SK-N-SH treated with all-trans-retinoic acid at 6 μM for 48 hours (cell line): ENCODE measurements at regions not wholly inside any gene's neighbourhood (a gene's known extent, or its start where the extent isn't known, plus 50 kb on each side); places are given as distances from the start of the nearest gene placed in this dataset.

Experiments
- ATAC-seq: fragments of 200-7000 bp; cut with Tn5 transposase; 3 replicates; pipeline ENCODE4 v1.9.1; 2020; ENCODE audit warnings: mild to moderate bottlenecking, moderate library complexity
- ARNTL ChIP-seq: fragments of 450-650 bp; formaldehyde crosslinking; IDR thresholded peaks from 2 replicates; pipeline ENCODE4 v1.5.0; 2020; ENCODE audit warnings: low read depth, mild to moderate bottlenecking, moderate library complexity, borderline replicate concordance
- BACH2 ChIP-seq: fragments of 250-450 bp; sonication (Bioruptor Pico); IDR thresholded peaks from 2 replicates; pipeline ENCODE4 v1.9.0; 2021; ENCODE audit warnings: mild to moderate bottlenecking, borderline replicate concordance
- ESRRG ChIP-seq: fragments of 250-450 bp; sonication (Bioruptor Pico); IDR thresholded peaks from 2 replicates; pipeline ENCODE4 v1.6.1; 2021; ENCODE audit warnings: mild to moderate bottlenecking
- GLIS3 ChIP-seq: fragments of 250-450 bp; sonication (Bioruptor Pico); IDR thresholded peaks from 2 replicates; pipeline ENCODE4 v1.5.0; 2020; ENCODE audit warnings: mild to moderate bottlenecking, moderate library complexity
- ISL1 ChIP-seq: fragments of 250-450 bp; sonication (Bioruptor Pico); IDR thresholded peaks from 2 replicates; pipeline ENCODE4 v2.1.2; 2022; ENCODE audit warnings: mild to moderate bottlenecking, moderate library complexity
- OSR1 ChIP-seq: fragments of 250-450 bp; sonication (Bioruptor Pico); IDR thresholded peaks from 2 replicates; pipeline ENCODE4 v1.8.0; 2022; ENCODE audit warnings: moderate library complexity, mild to moderate bottlenecking, inconsistent platforms
- PPARA ChIP-seq: fragments of 250-450 bp; sonication (Bioruptor Pico); IDR thresholded peaks from 2 replicates; pipeline ENCODE4 v1.5.0; 2020; ENCODE audit warnings: mild to moderate bottlenecking, borderline replicate concordance
- RARB ChIP-seq: fragments of 250-450 bp; sonication (Bioruptor Pico); IDR thresholded peaks from 2 replicates; pipeline ENCODE4 v1.8.0; 2021; ENCODE audit warnings: mild to moderate bottlenecking, moderate library complexity
- SNAI2 ChIP-seq: fragments of 250-450 bp; sonication (Bioruptor Pico); IDR thresholded peaks from 2 replicates; pipeline ENCODE4 v1.5.0; 2020; ENCODE audit warnings: mild to moderate bottlenecking, moderate library complexity
- TCF4 ChIP-seq: fragments of 250-450 bp; sonication (Bioruptor Pico); IDR thresholded peaks from 2 replicates; pipeline ENCODE4 v1.8.0; 2021; ENCODE audit warnings: mild to moderate bottlenecking, moderate library complexity, borderline replicate concordance
- TOX ChIP-seq: fragments of 250-450 bp; sonication (Bioruptor Pico); IDR thresholded peaks from 2 replicates; pipeline ENCODE4 v1.8.0; 2021; ENCODE audit warnings: mild to moderate bottlenecking, moderate library complexity, borderline replicate concordance
- ZC3H10 ChIP-seq: fragments of 250-450 bp; sonication (Bioruptor Pico); IDR thresholded peaks from 2 replicates; pipeline ENCODE4 v1.5.1; 2021; ENCODE audit warnings: mild to moderate bottlenecking, moderate library complexity
- ZFP3 ChIP-seq: fragments of 250-450 bp; sonication (Bioruptor Pico); IDR thresholded peaks from 2 replicates; pipeline ENCODE4 v1.5.0; 2020; ENCODE audit warnings: mild to moderate bottlenecking, moderate library complexity
- ZFP30 ChIP-seq: fragments of 450-650 bp; formaldehyde crosslinking; IDR thresholded peaks from 2 replicates; pipeline ENCODE4 v1.5.0; 2022; ENCODE audit warnings: mild to moderate bottlenecking, moderate library complexity
- ZNF565 ChIP-seq: fragments of 450-650 bp; formaldehyde crosslinking; conservative IDR thresholded peaks from 2 replicates; pipeline ENCODE4 v1.5.0; 2020; ENCODE audit warnings: low read depth, mild to moderate bottlenecking, moderate library complexity
- ZNF70 ChIP-seq: fragments of 450-650 bp; formaldehyde crosslinking; IDR thresholded peaks from 2 replicates; pipeline ENCODE4 v1.5.0; 2020; ENCODE audit warnings: mild to moderate bottlenecking, moderate library complexity
- ZNF8 ChIP-seq: fragments of 450-650 bp; formaldehyde crosslinking; IDR thresholded peaks from 2 replicates; pipeline ENCODE4 v1.5.0; 2020; ENCODE audit warnings: mild to moderate bottlenecking, moderate library complexity
- TF ChIP-seq, protein P1 (sequence below): fragments of 250-450 bp; sonication (Bioruptor Pico); IDR thresholded peaks from 2 replicates; pipeline ENCODE4 v1.8.0; 2020; ENCODE audit warnings: mild to moderate bottlenecking, moderate library complexity, borderline replicate concordance
- TF ChIP-seq, protein P2 (sequence below): fragments of 250-450 bp; sonication (Bioruptor Pico); IDR thresholded peaks from 2 replicates; pipeline ENCODE4 v1.5.0; 2020; ENCODE audit warnings: mild to moderate bottlenecking, moderate library complexity
- TF ChIP-seq, protein P3 (sequence below): fragments of 250-450 bp; sonication (Bioruptor Pico); IDR thresholded peaks from 2 replicates; pipeline ENCODE4 v1.5.1; 2021; ENCODE audit warnings: mild to moderate bottlenecking, moderate library complexity
- TF ChIP-seq, protein P4 (sequence below): fragments of 250-450 bp; sonication (Bioruptor Pico); IDR thresholded peaks from 2 replicates; pipeline ENCODE4 v1.5.1; 2020; ENCODE audit warnings: low read depth, mild to moderate bottlenecking, moderate library complexity
- TF ChIP-seq, protein P5 (sequence below): fragments of 250-450 bp; sonication (Bioruptor Pico); IDR thresholded peaks from 2 replicates; pipeline ENCODE4 v1.8.0; 2021; ENCODE audit warnings: low read depth, mild to moderate bottlenecking, moderate library complexity, borderline replicate concordance

DNA sequence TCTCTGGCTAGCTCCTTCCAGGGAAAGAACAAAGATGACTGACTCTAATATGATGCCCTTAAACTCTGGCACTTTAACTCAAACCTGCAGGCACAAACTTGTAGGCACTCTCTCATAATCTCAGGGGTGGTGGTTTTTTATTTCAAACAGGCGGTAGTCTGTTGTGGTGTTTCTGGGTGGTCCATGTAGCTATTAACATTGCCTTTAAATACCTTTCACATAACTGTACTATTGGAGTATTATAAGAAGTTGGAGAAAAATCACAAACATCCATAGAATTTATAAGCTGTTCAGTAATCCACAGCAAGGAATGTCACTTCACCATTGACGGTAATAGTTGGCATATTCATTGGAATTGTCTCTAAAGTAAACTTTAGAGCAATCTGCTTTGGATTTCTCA is 204.2 kb upstream of the PDE5A start:
- no peak for TF ChIP-seq RARB (CRISPR knock-in tag)
- no peak for TF ChIP-seq ESRRG (CRISPR knock-in tag)
- TF ChIP-seq ZC3H10 (CRISPR knock-in tag), result no peak
- TF ChIP-seq ISL1 (CRISPR knock-in tag), result no peak
- TF ChIP-seq GLIS3, result no peak
- TF ChIP-seq ZNF8 (CRISPR knock-in tag), result no peak
- no peak for TF ChIP-seq ZNF70 (CRISPR knock-in tag)
- no peak for TF ChIP-seq ZNF565
- TF ChIP-seq OSR1 (CRISPR knock-in tag), result no peak
- no peak for TF ChIP-seq TCF4
- TF ChIP-seq, protein P1, sequence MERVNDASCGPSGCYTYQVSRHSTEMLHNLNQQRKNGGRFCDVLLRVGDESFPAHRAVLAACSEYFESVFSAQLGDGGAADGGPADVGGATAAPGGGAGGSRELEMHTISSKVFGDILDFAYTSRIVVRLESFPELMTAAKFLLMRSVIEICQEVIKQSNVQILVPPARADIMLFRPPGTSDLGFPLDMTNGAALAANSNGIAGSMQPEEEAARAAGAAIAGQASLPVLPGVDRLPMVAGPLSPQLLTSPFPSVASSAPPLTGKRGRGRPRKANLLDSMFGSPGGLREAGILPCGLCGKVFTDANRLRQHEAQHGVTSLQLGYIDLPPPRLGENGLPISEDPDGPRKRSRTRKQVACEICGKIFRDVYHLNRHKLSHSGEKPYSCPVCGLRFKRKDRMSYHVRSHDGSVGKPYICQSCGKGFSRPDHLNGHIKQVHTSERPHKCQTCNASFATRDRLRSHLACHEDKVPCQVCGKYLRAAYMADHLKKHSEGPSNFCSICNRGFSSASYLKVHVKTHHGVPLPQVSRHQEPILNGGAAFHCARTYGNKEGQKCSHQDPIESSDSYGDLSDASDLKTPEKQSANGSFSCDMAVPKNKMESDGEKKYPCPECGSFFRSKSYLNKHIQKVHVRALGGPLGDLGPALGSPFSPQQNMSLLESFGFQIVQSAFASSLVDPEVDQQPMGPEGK (CRISPR knock-in tag), result no peak
- TF ChIP-seq BACH2 (CRISPR knock-in tag), result no peak
- TF ChIP-seq ZFP3 (CRISPR knock-in tag), result no peak
- TF ChIP-seq, protein P2, sequence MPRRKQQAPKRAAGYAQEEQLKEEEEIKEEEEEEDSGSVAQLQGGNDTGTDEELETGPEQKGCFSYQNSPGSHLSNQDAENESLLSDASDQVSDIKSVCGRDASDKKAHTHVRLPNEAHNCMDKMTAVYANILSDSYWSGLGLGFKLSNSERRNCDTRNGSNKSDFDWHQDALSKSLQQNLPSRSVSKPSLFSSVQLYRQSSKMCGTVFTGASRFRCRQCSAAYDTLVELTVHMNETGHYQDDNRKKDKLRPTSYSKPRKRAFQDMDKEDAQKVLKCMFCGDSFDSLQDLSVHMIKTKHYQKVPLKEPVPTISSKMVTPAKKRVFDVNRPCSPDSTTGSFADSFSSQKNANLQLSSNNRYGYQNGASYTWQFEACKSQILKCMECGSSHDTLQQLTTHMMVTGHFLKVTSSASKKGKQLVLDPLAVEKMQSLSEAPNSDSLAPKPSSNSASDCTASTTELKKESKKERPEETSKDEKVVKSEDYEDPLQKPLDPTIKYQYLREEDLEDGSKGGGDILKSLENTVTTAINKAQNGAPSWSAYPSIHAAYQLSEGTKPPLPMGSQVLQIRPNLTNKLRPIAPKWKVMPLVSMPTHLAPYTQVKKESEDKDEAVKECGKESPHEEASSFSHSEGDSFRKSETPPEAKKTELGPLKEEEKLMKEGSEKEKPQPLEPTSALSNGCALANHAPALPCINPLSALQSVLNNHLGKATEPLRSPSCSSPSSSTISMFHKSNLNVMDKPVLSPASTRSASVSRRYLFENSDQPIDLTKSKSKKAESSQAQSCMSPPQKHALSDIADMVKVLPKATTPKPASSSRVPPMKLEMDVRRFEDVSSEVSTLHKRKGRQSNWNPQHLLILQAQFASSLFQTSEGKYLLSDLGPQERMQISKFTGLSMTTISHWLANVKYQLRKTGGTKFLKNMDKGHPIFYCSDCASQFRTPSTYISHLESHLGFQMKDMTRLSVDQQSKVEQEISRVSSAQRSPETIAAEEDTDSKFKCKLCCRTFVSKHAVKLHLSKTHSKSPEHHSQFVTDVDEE (CRISPR knock-in tag), result no peak
- TF ChIP-seq, protein P3, sequence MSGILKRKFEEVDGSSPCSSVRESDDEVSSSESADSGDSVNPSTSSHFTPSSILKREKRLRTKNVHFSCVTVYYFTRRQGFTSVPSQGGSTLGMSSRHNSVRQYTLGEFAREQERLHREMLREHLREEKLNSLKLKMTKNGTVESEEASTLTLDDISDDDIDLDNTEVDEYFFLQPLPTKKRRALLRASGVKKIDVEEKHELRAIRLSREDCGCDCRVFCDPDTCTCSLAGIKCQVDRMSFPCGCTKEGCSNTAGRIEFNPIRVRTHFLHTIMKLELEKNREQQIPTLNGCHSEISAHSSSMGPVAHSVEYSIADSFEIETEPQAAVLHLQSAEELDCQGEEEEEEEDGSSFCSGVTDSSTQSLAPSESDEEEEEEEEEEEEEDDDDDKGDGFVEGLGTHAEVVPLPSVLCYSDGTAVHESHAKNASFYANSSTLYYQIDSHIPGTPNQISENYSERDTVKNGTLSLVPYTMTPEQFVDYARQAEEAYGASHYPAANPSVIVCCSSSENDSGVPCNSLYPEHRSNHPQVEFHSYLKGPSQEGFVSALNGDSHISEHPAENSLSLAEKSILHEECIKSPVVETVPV, result no peak
- TF ChIP-seq, protein P4, sequence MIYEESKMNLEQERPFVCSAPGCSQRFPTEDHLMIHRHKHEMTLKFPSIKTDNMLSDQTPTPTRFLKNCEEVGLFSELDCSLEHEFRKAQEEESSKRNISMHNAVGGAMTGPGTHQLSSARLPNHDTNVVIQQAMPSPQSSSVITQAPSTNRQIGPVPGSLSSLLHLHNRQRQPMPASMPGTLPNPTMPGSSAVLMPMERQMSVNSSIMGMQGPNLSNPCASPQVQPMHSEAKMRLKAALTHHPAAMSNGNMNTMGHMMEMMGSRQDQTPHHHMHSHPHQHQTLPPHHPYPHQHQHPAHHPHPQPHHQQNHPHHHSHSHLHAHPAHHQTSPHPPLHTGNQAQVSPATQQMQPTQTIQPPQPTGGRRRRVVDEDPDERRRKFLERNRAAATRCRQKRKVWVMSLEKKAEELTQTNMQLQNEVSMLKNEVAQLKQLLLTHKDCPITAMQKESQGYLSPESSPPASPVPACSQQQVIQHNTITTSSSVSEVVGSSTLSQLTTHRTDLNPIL (CRISPR knock-in tag), result no peak
- no peak for TF ChIP-seq ZFP30 (CRISPR knock-in tag)
- TF ChIP-seq PPARA (CRISPR knock-in tag), result no peak
- no peak for ATAC-seq

DNA sequence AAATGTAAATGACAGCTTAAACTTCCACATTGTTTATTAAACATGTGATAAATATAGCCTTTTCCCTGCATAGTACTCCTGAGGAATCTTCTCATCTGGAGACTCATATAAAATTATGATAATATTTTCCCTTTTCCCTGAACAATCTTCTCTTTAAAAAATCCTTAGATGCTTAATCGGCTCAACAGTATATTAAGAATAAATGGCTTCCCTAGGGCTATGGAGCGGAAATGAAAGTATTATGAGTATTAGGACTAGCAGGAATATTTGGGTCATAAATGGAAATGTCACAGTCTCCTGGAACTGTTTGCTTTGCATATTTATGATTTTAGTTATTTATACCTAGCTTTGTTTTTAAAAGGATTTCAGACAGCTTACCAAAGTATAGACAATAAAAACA is 200.7 kb upstream of the PDE5A start:
- no peak for TF ChIP-seq ZNF8 (CRISPR knock-in tag)
- TF ChIP-seq ZC3H10 (CRISPR knock-in tag), result no peak
- TF ChIP-seq, protein P3, result no peak
- TF ChIP-seq SNAI2, result no peak
- TF ChIP-seq ZFP3 (CRISPR knock-in tag), result no peak
- TF ChIP-seq, all 23 proteins: peak for 0
- ATAC-seq, result no peak

DNA sequence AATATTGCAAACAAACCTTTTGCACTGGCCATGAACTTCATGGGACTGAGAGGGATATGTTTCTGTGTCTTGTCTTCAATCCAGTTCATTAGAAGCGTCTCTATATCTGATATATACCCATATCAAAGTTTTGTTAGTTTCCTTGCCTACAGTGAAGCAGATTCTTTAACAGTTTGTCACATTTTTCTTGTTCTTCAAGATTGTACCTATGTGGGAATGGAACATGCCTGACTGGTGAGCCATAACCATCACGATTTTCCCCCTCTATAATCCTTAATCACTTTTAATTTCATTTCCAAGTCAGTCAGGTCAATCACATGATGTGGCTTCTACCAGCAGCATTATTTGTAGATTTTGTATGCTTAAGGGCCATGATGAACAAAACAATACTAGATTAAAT is 197.1 kb upstream of the PDE5A start:
- no peak for ATAC-seq
- TF ChIP-seq, protein P2 (CRISPR knock-in tag), result no peak
- no peak for TF ChIP-seq OSR1 (CRISPR knock-in tag)
- TF ChIP-seq TCF4, result no peak
- no peak for TF ChIP-seq ZNF70 (CRISPR knock-in tag)
- no peak for TF ChIP-seq ZNF565
- TF ChIP-seq TOX (CRISPR knock-in tag), result no peak
- TF ChIP-seq, protein P3, result no peak
- no peak for TF ChIP-seq ESRRG (CRISPR knock-in tag)
- TF ChIP-seq ISL1 (CRISPR knock-in tag), result no peak
- no peak for TF ChIP-seq ARNTL
- TF ChIP-seq PPARA (CRISPR knock-in tag), result no peak
- no peak for TF ChIP-seq ZNF8 (CRISPR knock-in tag)
- no peak for TF ChIP-seq BACH2 (CRISPR knock-in tag)
- no peak for TF ChIP-seq SNAI2
- no peak for TF ChIP-seq ZFP3 (CRISPR knock-in tag)
- TF ChIP-seq ZFP30 (CRISPR knock-in tag), result no peak
- TF ChIP-seq, protein P5, sequence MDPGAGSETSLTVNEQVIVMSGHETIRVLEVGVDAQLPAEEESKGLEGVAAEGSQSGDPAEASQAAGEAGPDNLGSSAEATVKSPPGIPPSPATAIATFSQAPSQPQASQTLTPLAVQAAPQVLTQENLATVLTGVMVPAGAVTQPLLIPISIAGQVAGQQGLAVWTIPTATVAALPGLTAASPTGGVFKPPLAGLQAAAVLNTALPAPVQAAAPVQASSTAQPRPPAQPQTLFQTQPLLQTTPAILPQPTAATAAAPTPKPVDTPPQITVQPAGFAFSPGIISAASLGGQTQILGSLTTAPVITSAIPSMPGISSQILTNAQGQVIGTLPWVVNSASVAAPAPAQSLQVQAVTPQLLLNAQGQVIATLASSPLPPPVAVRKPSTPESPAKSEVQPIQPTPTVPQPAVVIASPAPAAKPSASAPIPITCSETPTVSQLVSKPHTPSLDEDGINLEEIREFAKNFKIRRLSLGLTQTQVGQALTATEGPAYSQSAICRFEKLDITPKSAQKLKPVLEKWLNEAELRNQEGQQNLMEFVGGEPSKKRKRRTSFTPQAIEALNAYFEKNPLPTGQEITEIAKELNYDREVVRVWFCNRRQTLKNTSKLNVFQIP, result no peak
